HEK293T (cell line): ENCODE measurements at regions not wholly inside any gene's neighbourhood (a gene's known extent, or its start where the extent isn't known, plus 50 kb on each side); places are given as distances from the start of the nearest gene placed in this dataset.

Source experiments
- CTCF ChIA-PET: fragments of 350-600 bp; formaldehyde crosslinking; extraction: SDS; loops from one replicate; lab custom pipeline; 2021; ENCODE audit warnings: antibody characterized with exemption, inconsistent platforms; lab: Yijun Ruan, JAX
- POLR2A ChIA-PET: fragments of 350-600 bp; formaldehyde crosslinking; extraction: SDS; loops from one replicate; lab custom pipeline; 2020; ENCODE audit warnings: antibody characterized with exemption, inconsistent platforms; lab: Yijun Ruan, JAX
- DNase-seq: peaks from one replicate; pipeline ENCODE4 v3.0.0; 2012; ENCODE audit warnings: mixed read lengths; ENCODE audit errors: extremely low spot score
- ARNT ChIP-seq: fragments of 450-650 bp; IDR thresholded peaks from 2 replicates; pipeline ENCODE4 v1.6.1; 2017; ENCODE audit warnings: mild to moderate bottlenecking
- BHLHE40 ChIP-seq: fragments of 450-650 bp; IDR thresholded peaks from 2 replicates; pipeline ENCODE4 v1.6.1; 2016; ENCODE audit warnings: mild to moderate bottlenecking, moderate library complexity, borderline replicate concordance
- CTBP1 ChIP-seq: fragments of 450-650 bp; IDR thresholded peaks from 2 replicates; pipeline ENCODE4 v1.6.1; 2016; ENCODE audit warnings: borderline replicate concordance
- ELF4 ChIP-seq: fragments of 450-650 bp; IDR thresholded peaks from 2 replicates; pipeline ENCODE4 v1.6.1; 2017; ENCODE audit warnings: antibody characterized with exemption
- FOXA1 ChIP-seq: fragments of 450-650 bp; IDR thresholded peaks from 2 replicates; pipeline ENCODE4 v1.6.1; 2016; ENCODE audit warnings: mild to moderate bottlenecking
- FOXK2 ChIP-seq: fragments of 450-650 bp; IDR thresholded peaks from 2 replicates; pipeline ENCODE4 v1.6.1; 2016; ENCODE audit warnings: mild to moderate bottlenecking
- FOXM1 ChIP-seq: fragments of 450-650 bp; IDR thresholded peaks from 2 replicates; pipeline ENCODE4 v1.6.1; 2017; ENCODE audit warnings: mild to moderate bottlenecking, borderline replicate concordance
- HDGF ChIP-seq: fragments of 450-650 bp; IDR thresholded peaks from 2 replicates; pipeline ENCODE4 v1.6.1; 2017; ENCODE audit warnings: antibody characterized with exemption, borderline replicate concordance
- L3MBTL2 ChIP-seq: fragments of 450-650 bp; conservative IDR thresholded peaks from 2 replicates; pipeline ENCODE4 v1.6.1; 2016; ENCODE audit warnings: mild to moderate bottlenecking
- LEF1 ChIP-seq: fragments of 450-650 bp; IDR thresholded peaks from 2 replicates; pipeline ENCODE4 v1.6.1; 2017; ENCODE audit warnings: mild to moderate bottlenecking, borderline replicate concordance
- NFRKB ChIP-seq: fragments of 450-650 bp; IDR thresholded peaks from 2 replicates; pipeline ENCODE4 v1.6.1; 2016; ENCODE audit warnings: mild to moderate bottlenecking, moderate library complexity
- SP1 ChIP-seq: fragments of 450-650 bp; IDR thresholded peaks from 2 replicates; pipeline ENCODE4 v1.6.1; 2017
- SUZ12 ChIP-seq: fragments of 450-650 bp; IDR thresholded peaks from 2 replicates; pipeline ENCODE4 v1.6.1; 2016; ENCODE audit warnings: mild to moderate bottlenecking
- TARDBP ChIP-seq: fragments of 450-650 bp; IDR thresholded peaks from 2 replicates; pipeline ENCODE4 v1.6.1; 2016
- ZNF384 ChIP-seq: fragments of 450-650 bp; IDR thresholded peaks from 2 replicates; pipeline ENCODE4 v1.6.1; 2016
- TF ChIP-seq, protein P1 (sequence below): fragments of 450-650 bp; IDR thresholded peaks from 2 replicates; pipeline ENCODE4 v1.6.1; 2016

DNA sequence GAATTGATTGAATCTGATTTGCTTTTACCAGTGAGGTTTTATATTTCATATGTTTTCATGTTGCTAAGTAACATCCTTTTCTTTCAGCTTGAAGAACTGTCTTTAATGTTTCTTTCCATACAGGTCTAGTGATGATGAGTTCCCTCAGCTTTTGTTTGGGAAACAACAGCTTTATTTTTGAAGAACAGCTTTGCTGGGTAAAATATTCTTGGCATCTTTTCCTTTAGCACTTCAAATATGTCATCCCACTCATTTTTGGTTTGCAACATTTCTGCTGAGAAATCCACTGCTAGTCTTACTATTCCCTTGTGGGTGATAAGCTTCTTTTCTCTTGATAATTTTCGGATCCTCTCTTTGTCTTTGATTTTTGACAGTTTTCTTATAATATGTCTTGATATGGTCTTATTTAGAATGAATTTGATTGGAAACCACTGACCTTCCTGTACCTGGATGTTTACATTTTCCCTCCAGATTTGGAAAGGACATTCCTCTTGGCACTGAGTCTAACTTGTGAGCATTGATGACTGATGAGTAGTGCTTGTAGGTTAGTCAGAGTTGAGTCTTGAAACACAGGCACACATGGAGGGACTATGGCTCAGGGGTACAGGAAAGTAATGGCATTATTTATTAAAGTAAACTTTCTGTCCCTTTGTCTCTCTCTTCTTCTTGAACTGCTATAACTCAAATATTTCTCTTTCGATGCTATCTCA, 220.3 kb downstream of the SPATA31D1 start:
- TF ChIP-seq HDGF, result no peak
- TF ChIP-seq FOXM1, result no peak
- TF ChIP-seq, protein P1, sequence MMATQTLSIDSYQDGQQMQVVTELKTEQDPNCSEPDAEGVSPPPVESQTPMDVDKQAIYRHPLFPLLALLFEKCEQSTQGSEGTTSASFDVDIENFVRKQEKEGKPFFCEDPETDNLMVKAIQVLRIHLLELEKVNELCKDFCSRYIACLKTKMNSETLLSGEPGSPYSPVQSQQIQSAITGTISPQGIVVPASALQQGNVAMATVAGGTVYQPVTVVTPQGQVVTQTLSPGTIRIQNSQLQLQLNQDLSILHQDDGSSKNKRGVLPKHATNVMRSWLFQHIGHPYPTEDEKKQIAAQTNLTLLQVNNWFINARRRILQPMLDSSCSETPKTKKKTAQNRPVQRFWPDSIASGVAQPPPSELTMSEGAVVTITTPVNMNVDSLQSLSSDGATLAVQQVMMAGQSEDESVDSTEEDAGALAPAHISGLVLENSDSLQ, result no peak
- no peak for TF ChIP-seq CTBP1
- TF ChIP-seq BHLHE40, result no peak
- no peak for TF ChIP-seq ZNF384
- no peak for TF ChIP-seq NFRKB
- CTCF ChIA-PET, result no interaction called here
- POLR2A ChIA-PET, result no interaction called here
- DNase-seq, result no peak

DNA sequence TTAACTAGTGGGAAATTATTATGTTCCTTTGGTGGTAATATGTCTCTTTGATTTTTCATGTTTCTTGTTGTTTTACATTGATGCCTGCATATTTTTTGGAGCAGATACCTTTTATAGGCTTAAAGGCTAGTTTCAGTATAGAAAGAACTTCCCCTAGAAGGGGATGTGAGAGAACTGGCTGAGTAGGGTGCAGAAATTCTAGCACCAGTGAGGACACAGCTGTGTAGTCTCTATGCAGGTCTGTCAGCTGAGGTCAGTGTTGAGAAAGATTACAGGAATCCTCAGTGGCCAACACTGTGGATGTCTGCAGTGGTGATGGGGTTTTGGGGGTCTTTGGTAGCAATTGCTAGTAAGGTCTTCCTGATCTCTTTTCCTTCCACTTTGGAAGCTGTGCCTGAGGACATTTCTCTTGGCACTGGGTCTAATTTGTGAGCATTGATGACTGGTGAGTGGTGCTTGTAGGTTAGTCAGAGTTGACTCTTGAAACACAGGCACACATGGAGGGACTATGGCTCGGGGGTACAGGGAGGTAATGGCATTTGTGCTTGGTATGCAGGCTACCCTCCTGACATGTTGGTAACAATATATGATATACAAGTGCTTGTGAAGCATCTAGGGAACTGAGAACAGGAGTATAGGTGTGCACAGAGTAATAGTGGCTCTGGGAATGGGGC, 221.4 kb downstream of the SPATA31D1 start:
- ChIA-PET POLR2A (no interaction called here), CTCF (no interaction called here)
- TF ChIP-seq CTBP1 (no peak), SUZ12 (no peak), NFRKB (no peak), LEF1 (no peak), FOXM1 (no peak), HDGF (no peak), ZNF384 (no peak), FOXA1 (no peak), SP1 (no peak), BHLHE40 (no peak), FOXK2 (no peak), ELF4 (no peak)
- TF ChIP-seq, protein P1, result no peak
- DNase-seq, result no peak

DNA sequence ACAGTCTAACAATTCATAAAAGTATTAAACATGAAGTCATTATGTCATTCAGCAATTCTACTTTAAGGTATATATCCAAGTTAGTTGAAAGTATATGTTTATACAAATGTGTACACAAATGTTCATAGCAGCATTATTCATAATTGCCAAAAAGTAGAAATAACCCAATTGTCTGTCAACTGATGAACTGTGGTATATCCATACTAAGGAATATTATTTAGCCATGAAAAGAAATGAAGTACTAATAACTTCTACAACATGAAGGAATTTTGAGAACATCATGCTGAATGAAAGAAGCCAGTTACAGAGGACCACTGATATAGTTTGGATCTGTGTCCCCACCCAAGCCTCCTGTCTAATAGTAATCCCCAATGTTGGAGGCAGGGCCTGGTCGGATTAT, 224.3 kb downstream of the SPATA31D1 start:
- ChIA-PET POLR2A (no interaction called here), CTCF (no interaction called here)
- TF ChIP-seq FOXM1 (no peak), SP1 (no peak)
- DNase-seq, result no peak

DNA sequence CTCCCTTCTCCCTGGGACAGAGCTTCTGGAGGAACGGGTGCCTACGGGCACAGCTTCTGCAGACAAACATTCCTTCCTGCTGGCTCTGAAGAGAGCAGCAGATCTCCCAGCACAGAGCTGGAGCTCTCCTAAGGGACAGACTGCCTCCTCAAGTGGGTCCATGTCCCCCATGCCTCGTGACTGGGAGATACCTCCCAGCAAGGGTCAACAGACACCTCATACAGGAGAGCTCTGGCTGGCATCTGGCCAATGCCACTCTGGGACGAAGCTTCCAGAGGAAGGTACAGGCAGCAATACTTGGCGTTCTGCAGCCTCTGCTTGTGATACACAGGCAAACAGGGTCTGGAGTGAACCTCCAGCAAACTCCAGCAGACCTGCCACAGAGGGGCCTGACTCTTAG, 227.9 kb downstream of the SPATA31D1 start:
- CTCF ChIA-PET, result no interaction called here
- TF ChIP-seq CTBP1 (no peak), BHLHE40 (no peak), LEF1 (no peak), HDGF (no peak)
- DNase-seq, result no peak
- POLR2A ChIA-PET, result no interaction called here

DNA sequence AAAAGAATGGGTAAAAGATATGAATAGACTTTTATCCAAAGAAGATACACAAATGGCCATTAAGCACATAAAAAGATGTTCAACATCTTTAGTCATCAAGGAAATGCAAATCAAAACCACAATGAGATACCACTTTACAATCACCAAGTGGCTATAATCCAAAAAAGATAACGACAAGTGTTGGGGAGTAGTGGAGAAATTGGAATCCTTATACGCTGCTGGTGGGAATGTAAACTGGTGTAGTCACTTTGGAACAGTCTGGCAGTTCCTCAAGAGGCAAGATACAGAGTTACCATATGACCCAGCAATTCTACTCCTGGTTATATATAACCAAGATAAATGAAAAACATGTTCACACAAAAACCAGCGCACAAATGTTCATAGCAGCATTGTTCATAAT, 234.9 kb downstream of the SPATA31D1 start:
- ChIA-PET CTCF (no interaction called here), POLR2A (no interaction called here)
- no peak for DNase-seq
- TF ChIP-seq SP1 (no peak), SUZ12 (no peak), HDGF (no peak), ZNF384 (no peak)

DNA sequence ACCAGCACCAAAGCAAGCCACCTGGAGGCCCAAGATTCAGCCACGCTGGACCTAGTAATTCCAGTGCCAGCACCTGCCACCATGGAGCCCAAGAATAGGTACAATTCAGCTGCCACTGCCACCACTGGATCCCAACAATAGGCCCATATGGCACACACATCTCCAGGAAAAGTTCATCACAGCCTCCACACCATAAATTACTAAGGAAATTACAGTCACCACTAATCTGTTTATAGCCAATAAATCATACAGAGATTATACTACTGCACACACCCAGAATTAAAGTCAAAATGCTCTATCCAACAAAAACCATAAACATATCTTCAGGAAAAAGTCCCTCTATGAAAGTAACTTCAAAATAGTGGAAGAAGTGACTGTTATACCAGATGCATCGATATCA, 242.8 kb downstream of the SPATA31D1 start:
- ChIA-PET CTCF (no interaction called here), POLR2A (no interaction called here)
- DNase-seq, result no peak
- TF ChIP-seq L3MBTL2, result no peak
- TF ChIP-seq BHLHE40, result no peak
- no peak for TF ChIP-seq LEF1
- TF ChIP-seq FOXA1, result no peak
- no peak for TF ChIP-seq ZNF384
- no peak for TF ChIP-seq FOXK2
- TF ChIP-seq ELF4, result no peak

DNA sequence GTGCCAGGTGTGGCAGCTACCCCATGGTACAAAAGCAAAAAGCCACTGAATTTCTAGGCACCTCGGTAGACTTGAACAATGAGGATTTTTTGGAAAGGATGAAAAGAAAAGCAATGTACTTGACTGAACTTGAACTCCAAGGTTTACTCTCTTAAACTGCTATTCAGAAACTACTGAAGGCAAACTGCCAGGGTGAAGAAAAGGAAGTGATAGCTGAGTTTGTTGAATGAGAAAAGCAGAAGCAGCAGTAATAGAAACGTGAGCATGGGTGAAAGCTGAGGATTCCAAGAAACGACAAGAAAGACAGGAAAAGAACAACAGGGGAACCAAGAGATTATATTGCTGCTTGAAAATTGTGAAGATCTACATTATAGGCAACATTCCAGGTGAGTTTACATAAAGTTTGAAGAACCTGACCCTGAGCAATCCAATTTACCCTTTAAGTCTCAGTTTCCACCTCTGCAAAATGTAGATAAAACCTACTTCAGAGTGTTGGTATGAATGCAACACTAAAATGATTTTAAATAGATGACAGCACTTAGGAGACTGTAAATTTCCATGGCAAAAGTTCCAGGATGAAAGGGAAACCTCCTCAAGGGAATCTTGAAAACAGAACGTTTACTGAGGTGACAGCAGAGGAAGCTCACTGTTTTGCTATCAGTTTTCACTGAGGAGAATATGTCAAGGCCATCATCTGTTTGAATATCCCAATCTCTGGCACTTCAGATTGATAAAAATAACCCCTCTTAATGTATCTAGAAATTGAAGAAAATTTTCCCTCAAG, 245.8 kb downstream of the SPATA31D1 start:
- ChIA-PET POLR2A (no interaction called here), CTCF (no interaction called here)
- TF ChIP-seq TARDBP, result no peak
- no peak for TF ChIP-seq FOXM1
- no peak for TF ChIP-seq SP1
- TF ChIP-seq NFRKB, result no peak
- TF ChIP-seq ELF4, result no peak
- no peak for TF ChIP-seq FOXK2
- no peak for TF ChIP-seq BHLHE40
- TF ChIP-seq FOXA1, result no peak
- TF ChIP-seq CTBP1, result no peak
- TF ChIP-seq SUZ12, result no peak
- TF ChIP-seq, protein P1, result no peak
- no peak for TF ChIP-seq ARNT
- no peak for TF ChIP-seq L3MBTL2
- TF ChIP-seq HDGF, result no peak
- TF ChIP-seq LEF1, result no peak
- TF ChIP-seq ZNF384, result no peak
- no peak for DNase-seq
